ENCODE measurements at regions not wholly inside any gene's neighbourhood (a gene's known extent, or its start where the extent isn't known, plus 50 kb on each side); places are given as distances from the start of the nearest gene placed in this dataset.

DNA sequence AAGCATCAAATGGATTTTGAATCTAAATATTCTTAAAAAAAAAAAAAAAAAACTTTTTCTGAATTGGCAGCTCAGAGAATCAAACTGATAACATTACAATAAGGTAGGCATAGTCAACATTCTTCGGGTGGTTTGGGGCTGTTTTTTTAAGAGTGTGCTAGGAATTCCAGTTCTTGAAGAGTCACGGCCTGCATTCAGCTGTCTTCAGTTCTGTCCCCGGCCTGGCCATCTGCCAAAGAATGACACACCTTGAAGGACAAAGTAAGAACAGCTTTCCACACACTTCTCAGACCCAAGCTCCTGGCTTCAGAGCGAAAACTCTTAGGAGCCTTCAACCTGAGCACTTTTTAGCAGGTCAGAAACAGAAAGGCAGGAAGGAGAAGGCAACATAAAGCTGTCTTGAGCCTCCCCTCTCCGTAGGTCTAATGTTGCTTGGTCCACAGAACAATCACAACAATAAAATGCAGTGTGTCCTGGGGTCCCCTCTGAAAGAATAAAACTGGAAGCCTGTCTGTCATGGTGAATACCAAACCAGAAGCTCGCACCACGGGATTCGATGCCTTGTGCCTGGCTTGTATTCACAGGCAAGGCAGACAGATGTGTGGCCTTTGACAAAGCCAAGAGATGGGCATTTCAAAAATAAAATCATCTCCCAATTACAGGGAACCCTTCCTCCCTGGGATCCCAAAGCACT, 524.4 kb upstream of the ZFHX3 start:
- no peak for TF ChIP-seq POLR2A (IDR thresholded peaks at IDR 0.05; ENCODE audit: low read length)
- TF ChIP-seq GATA1 (IDR thresholded peaks at IDR 0.05; ENCODE audit: low read depth, low read length): no peak
